Heart left ventricle (tissue), 13 donors: ENCODE measurements at regions not wholly inside any gene's neighbourhood (a gene's known extent, or its start where the extent isn't known, plus 50 kb on each side); places are given as distances from the start of the nearest gene placed in this dataset.

ENCODE experiments used
- CTCF ChIP-seq, 12 donors: fragments of 200-600 bp; sonication (generic) in 4 of 12; IDR thresholded peaks; one replicate each; pipeline versions ENCODE4 v1.5.0 to v1.8.0; 2018 to 2022; ENCODE audit warnings: antibody characterized with exemption in 12 of 12, mild to moderate bottlenecking in 5 of 12
- POLR2A ChIP-seq, 2 donors: fragments of 450-650 bp; IDR thresholded peaks; one replicate each; pipeline ENCODE4 v1.6.1; 2017; ENCODE audit warnings: antibody characterized with exemption in 2 of 2, mild to moderate bottlenecking in 2 of 2, moderate library complexity in 2 of 2
- donor health status: ischemic (EF 13 %, LVEDD 7.1; RV severe dilation, severe dysfunction).
- donor health status: DM: no; HTN: yes; CAD: no.
- donor health status: DM: no; HTN: no; CAD: no.
- donor health status: ischemic (EF 25% LVEDD 6.9; RV normal size, moderate dysfunction).
- donor health status: ischemic (EF 25% LVEDD 5.7; RV mildly dilated, moderate dysfunction).
- donor health status: ischemic (EF 35%, LVEDD 5.7; RV mildly dilated, moderate dysfunction).
- donor health status: nonischemic (EF 11% LVEDD 7.7; RV severe dilation, severe dysfunction).
- donor health status: DM: yes; HTN: yes; CAD: no.
- donor health status: PGD.
- donor health status: ischemic (EF 29% LVEDD 5.4; RV normal size, mild dysfunction).
- donor health status: nonischemic (EF 23%, LVEDD 6.1; RV moderate dilation, normal function).

DNA sequence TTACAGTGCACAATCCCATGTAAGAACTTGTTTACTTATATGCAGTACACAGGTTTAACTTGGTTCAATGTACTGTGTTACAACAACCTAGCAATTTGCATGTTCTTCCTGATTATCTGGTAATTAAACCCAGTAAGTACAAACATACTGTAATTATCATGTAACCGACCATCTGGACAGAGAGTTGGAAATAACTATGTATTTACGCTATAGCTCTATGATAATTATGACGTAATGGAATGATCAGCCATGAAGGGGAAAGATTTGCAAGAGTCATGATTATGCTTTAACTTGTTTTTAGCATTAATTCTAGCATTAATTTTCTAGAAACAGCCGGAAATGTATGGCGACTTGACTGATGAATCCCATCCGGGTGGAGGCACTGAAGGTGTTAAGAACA lies 74.8 kb upstream of the SALL1 start:
- TF ChIP-seq POLR2A (IDR thresholded peaks at IDR 0.05), result no peak
- TF ChIP-seq CTCF (IDR thresholded peaks at IDR 0.05), result no peak
